ENCODE measurements at regions not wholly inside any gene's neighbourhood (a gene's known extent, or its start where the extent isn't known, plus 50 kb on each side); places are given as distances from the start of the nearest gene placed in this dataset.
A peak's percentile ranks its signal among the peaks of the same experiment; 100 is the strongest.

- no peak for TF ChIP-seq ZNF883 (CRISPR knock-in tag; IDR thresholded peaks at IDR 0.05; ENCODE audit: not compliant biosample characterization)
- no peak for TF ChIP-seq FOXK2 (IDR thresholded peaks at IDR 0.05)
Measured at GRCh38 chr15:77786181-77786890, 153.6 kb upstream of the LINGO1 start (continued).

GRCh38 chr15:77784361-77785292, 151.9 kb upstream of the LINGO1 start:
- no TSS peak for BruUV-seq (replicated peaks)
- WGBS (ENCODE audit: low lambda C conversion rate) = 79% methylated on average over 5 of the region's 11 CpGs
- in situ Hi-C loops (cut with HindIII; ENCODE audit: extremely low pct_ligation_motif_present, low pct_unique_long_range_greater_than_20kb) (no loop called here), intact Hi-C loops (cut with micrococcal nuclease; ENCODE audit: unreplicated experiment) (no loop called here)
- Histone ChIP-seq H3K4me3 (replicated peaks in 1 of 3; ENCODE audit: insufficient read depth in 1 of 3, low read depth in 2 of 3, low read length in 3 of 3) (no peak overlapping the region), H3K36me3 (replicated peaks in 1 of 2; ENCODE audit: control insufficient read depth in 1 of 2, insufficient read depth in 2 of 2, low read length in 2 of 2) (no peaks in the 10 kb centered on the region), H3K9me3 (ENCODE audit: low read length) (no peaks in the 10 kb centered on the region), H2AFZ (ENCODE audit: low read length) (no peak overlapping the region), H3K79me2 (ENCODE audit: insufficient read depth, low read length) (no peaks in the 10 kb centered on the region), H4K20me1 (ENCODE audit: insufficient read depth, low read length) (no peaks in the 10 kb centered on the region), H3K4me1 (ENCODE audit: insufficient read depth, low read length) (no peaks in the 10 kb centered on the region), H3K27me3 (ENCODE audit: control insufficient read depth in 1 of 2, insufficient read depth in 2 of 2, low read length in 2 of 2) (0 out of 5 replicates have a peak, but pooled peaks cover 0 to 3% of the 10 kb centered on the region in 2 experiments), H3K4me2 (ENCODE audit: low read depth, low read length) (no peak overlapping the region), H3K27ac (ENCODE audit: extremely low read length, insufficient read depth, low read length) (no peak overlapping the region), H3K9ac (ENCODE audit: insufficient read depth, low read depth, low read length) (no peak overlapping the region)
- ATAC-seq (peak; percentile 52; the same call in 2 of the 3 replicates), FAIRE-seq (no peak), DNase-seq (ENCODE audit: low spot score) (peak; percentile 14)
- ChIA-PET CTCF (ENCODE audit: low intra/inter-chr PET ratio, low total read pairs) (no interaction called here), POLR2A (no interaction called here)
- TF ChIP-seq TEAD3 (CRISPR knock-in tag; optimal IDR thresholded peaks at IDR 0.05; ENCODE audit: borderline replicate concordance) = peak; percentile 16
- TF ChIP-seq ZBTB34 (CRISPR knock-in tag; IDR thresholded peaks at IDR 0.05) = no peak
- no peak for TF ChIP-seq AGO1 (IDR thresholded peaks at IDR 0.05; ENCODE audit: low read depth, low read length, poor library complexity, severe bottlenecking)
- TF ChIP-seq ZNF329 (CRISPR knock-in tag; IDR thresholded peaks at IDR 0.05; ENCODE audit: low read depth) = no peak
- peak; percentile 73 for TF ChIP-seq ZKSCAN1 (IDR thresholded peaks at IDR 0.05; ENCODE audit: low read length)
- TF ChIP-seq STAG1 (CRISPR knock-in tag; IDR thresholded peaks at IDR 0.05) = peak; percentile 20; the same call in 1 of the 2 replicates
- TF ChIP-seq ZNF703 (CRISPR knock-in tag; IDR thresholded peaks at IDR 0.05; ENCODE audit: borderline replicate concordance) = no peak
- peak; percentile 52 for TF ChIP-seq CTCF (CRISPR knock-in tag; IDR thresholded peaks at IDR 0.05)
- TF ChIP-seq ZBTB10 (CRISPR knock-in tag; IDR thresholded peaks at IDR 0.05; ENCODE audit: borderline replicate concordance) = no peak
- peak; percentile 95 for TF ChIP-seq ZNF768 (CRISPR knock-in tag; IDR thresholded peaks at IDR 0.05)
